HG03060 (cell line): ENCODE measurements at regions not wholly inside any gene's neighbourhood (a gene's known extent, or its start where the extent isn't known, plus 50 kb on each side); places are given as distances from the start of the nearest gene placed in this dataset.
"Not testable (repeated sequence)": the region's sequence is repeated elsewhere in the genome, so short reads cannot be mapped to it uniquely, and the experiment has no call there.

Experiments
- ATAC-seq: cut with Tn5 transposase; IDR thresholded peaks from one replicate; pipeline ENCODE4 v1.9.1; 2021; ENCODE audit warnings: low read depth, moderate number of reproducible peaks; ENCODE audit not compliant: unreplicated experiment

DNA sequence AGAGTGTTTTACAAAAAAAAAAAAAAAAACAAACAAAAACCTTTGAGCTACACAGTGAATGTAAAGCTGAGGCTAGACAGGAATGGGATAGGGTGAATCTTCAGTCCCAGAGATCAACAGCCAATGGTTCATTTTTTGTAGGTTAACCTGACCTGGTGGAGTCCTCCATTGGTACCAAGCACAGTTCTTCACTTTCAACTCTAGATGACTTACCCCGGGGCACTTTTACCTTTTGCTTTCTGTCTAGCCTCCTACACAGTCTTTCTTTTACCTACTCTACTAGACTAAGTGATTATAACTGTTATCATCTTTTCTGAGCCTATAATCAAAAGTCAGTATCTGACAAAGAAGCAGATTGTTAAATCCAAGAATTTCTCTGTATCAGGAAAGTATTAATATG lies 50.9 kb downstream of the ANXA2R start:
- no peak for ATAC-seq

DNA sequence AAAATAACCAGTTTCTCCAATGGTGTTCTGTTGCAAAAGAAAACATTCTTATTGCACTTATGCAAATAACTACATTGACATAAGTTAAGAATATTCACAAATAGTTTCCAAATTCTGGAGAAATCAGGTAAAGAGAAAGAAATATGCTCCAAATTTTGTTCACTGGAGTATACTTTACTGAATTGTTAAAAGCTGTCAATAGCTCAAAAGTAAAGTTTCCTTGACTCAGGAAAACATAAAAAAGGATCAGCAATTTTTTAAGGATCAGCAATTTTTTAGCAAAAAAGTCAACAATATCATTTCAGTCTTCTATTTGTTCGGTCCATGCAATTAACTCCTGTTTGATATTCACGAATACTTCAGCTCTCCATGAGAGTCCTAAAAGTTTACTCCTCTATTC lies 51.6 kb downstream of the ANXA2R start:
- ATAC-seq, result no peak

DNA sequence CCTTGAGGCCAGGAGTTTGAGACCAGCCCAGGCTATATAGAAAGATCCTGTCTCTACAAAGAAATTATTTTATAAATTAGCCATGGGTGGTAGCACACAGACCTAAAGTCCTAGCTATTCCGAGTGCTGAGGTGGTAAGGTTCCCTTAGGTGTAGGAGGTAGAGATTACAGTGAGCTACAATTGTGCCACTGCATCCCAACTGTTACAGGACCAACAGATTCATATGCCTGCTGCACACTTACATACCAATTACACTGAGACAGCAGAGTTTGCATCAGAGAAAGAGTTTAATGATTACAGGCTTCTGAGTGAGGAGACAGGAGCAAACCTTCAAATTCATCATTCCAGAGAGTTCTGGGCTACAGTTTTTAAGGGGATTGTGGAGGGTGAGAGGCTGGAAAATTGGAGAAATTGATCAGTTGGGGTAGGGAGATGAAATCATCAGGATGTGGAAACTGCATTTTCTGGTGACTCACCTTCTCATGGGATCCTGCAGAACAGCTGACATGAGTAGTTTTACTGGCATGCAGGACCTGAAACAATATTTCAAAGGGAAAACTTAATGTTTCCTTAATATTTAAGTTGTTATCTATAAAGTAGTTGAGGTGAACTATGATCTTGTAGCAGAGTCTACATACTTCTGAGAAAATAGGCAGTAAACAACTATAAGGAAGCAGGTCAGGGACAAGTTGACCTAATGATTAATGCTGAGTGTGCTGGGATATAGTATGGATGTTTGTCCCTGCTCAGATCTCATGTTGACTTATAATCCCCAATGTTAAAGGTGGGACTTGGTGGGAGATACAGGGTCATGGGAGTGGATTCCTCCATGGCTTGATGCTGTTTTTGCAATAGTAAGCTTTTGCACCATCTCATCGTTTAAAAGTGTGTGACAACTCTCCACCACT lies 54.7 kb downstream of the ANXA2R start:
- no peak for ATAC-seq

DNA sequence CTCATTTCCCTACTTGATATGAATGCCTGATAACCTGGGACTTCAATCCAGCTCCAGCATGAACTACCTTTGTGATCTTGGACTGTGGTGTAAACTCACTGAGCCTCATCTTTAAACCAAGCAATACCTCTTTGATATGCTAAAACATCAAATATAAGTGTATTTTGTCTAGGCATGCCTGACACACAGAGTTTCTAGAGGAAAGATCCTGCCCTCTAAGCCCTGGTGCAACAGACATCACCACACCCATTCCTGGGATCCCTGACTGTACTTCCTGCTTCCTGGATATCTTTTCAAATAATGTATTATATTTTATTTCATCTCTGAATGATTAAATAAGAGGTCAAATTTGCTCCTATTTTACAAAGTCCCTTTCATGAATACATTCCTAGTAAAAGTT lies 55.8 kb downstream of the ANXA2R start:
- no peak for ATAC-seq

DNA sequence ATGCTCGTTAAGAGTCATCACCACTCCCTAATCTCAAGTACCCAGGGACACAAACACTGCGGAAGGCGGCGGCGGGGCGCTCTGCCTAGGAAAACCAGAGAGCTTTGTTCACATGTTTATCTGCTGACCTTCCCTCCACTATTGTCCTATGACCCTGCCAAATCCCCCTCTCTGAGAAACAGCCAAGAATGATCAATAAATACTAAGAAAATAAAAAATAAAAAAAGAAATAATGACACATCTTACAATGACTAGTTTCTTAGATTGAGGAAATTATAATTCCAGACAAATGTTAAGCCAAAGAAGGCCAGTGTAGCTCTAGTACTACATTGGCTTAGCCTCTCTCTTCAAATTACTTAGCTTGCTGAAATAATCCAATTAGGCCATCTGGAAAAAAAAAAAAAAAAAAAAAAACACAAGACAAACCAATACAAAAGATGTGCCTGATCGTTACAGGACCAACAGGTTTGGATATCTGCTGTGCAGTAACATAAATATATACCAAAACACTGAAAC lies 58.0 kb downstream of the ANXA2R start:
- ATAC-seq, result no peak

DNA sequence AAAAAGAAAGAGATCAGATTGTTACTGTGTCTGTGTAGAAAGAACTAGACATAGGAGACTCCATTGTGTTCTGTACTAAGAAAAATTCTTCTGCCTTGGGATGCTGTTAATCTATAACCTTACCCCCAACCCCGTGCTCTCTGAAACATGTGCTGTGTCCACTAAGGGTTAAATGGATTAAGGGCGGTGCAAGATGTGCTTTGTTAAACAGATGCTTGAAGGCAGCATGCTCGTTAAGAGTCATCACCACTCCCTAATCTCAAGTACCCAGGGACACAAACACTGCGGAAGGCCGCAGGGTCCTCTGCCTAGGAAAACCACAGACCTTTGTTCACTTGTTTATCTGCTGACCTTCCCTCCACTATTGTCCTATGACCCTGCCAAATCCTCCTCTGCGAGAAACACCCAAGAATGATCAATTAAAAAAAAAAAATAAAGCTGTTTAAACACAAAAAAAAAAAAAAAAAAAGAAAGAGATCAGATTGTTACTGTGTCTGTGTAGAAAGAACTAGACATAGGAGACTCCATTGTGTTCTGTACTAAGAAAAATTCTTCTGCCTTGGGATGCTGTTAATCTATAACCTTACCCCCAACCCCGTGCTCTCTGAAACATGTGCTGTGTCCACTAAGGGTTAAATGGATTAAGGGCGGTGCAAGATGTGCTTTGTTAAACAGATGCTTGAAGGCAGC lies 58.6 kb downstream of the ANXA2R start:
- ATAC-seq, result not testable (repeated sequence)

DNA sequence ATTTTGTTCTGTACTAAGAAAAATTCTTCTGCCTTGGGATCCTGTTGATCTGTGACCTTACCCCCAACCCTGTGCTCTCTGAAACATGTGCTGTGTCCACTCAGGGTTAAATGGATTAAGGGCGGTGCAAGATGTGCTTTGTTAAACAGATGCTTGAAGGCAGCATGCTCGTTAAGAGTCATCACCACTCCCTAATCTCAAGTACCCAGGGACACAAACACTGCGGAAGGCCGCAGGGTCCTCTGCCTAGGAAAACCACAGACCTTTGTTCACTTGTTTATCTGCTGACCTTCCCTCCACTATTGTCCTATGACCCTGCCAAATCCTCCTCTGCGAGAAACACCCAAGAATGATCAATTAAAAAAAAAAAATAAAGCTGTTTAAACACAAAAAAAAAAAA lies 59.1 kb downstream of the ANXA2R start:
- not testable (repeated sequence) for ATAC-seq

DNA sequence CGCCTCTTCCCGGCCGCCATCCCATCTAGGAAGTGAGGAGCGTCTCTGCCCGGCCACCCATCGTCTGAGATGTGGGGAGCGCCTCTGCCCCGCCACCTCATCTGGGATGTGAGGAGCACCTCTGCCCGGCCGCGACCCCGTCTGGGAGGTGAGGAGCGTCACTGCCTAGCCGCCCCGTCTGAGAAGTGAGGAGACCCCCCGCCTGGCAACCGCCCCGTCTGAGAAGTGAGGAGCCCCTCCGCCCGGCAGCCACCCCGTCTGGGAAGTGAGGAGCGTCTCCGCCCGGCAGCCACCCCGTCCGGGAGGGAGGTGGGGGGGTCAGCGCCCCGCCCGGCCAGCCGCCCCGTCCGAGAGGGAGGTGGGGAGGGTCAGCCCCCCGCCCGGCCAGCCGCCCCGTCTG lies 59.7 kb downstream of the ANXA2R start:
- ATAC-seq, result not testable (repeated sequence)

DNA sequence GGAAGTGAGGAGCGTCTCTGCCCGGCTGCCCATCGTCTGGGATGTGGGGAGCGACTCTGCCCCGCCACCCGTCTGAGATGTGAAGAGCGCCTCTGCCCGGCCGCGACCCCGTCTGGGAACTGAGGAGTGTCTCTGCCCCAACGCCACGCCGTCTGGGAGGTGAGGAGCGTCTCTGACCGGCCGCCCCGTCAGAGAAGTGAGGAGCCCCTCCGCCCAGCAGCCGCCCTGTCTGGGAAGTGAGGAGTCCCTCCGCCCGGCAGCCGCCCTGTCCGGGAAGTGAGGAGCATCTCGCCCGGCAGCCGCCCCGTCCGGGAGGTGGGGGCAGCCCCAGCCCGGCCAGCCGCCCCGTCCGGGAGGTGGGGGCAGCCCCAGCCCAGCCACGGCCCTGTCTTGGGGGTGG lies 60.9 kb downstream of the ANXA2R start:
- not testable (repeated sequence) for ATAC-seq

DNA sequence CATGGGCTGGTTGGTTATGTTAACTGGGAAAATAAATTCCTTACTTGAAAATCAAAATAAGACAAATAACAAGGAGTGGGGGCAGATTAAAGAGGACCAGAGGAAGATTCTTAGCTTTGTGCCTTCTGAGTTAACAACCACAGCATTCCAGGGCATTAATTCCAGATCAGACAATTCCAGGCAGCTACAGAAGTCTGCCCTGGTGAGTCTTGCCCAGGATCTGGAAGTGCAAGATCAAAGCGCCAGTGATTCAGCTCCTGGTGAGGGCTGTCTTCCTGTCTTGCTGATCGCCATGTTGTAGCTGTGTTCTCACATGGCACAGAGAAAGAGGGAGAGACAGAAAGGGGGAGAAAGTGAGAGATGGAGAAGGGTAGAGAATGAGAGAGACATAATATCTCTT lies 65.6 kb downstream of the ANXA2R start:
- no peak for ATAC-seq

DNA sequence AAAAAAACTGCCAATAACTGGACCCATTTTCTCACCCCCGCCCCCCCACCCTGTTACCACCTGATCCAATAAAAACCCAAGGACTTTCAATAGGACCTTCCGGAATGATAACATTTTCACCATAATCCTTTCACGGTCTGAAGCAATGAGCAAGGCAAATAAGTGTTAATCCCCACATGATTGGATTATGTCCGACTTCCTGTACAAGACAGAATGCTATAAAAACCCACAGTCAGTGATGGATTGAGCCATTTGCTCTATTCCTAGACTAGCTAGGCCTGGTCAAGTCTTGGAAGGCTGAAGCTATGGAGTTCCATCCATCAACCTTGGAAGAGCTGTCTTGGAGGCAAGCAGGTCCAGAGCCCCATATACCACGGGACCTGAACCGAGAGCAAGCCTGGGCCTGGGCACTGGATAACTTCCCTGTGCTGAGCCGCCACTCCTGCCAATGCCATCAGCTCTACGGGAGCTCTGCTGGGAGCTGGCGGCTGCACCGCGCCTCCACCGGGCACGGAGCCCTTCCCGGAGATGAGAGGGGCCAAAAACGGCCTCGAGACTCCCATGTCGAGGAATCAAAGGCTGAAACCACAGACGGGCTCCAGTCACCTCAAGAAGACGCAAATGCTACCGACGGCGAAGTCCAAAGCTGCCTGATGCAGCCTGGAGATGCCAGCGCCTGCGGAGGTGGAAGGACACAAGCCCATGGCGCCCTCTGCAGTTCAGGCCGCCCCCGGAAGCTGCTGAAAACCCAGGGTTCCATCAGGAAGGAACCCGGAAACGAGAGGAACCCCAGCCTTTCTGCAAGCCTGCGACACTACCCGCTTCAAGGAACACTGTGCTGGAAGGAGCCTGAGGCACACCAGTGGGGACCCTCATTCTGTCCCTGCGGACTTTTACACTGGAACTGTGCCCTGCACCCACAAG lies 69.2 kb downstream of the ANXA2R start:
- ATAC-seq, result no peak

DNA sequence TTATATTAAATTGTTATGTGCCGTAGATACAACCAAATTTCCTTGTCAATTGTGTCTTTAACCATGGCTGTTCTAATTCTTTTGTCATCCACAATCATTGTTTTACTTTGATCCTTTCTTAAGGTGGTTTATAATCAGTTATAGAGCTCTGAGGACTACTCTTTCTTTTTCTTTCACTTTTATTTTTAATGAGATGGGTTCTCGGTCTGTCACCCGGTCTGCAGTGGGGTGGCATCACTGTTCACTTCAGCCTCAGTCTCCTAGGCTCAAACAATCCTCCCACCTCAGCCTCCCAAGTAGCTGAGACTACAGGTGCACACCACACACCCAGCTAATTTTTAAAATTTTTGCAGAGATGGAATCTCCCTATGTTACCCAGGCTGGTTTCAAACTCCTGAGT lies 74.2 kb downstream of the ANXA2R start:
- ATAC-seq, result no peak

DNA sequence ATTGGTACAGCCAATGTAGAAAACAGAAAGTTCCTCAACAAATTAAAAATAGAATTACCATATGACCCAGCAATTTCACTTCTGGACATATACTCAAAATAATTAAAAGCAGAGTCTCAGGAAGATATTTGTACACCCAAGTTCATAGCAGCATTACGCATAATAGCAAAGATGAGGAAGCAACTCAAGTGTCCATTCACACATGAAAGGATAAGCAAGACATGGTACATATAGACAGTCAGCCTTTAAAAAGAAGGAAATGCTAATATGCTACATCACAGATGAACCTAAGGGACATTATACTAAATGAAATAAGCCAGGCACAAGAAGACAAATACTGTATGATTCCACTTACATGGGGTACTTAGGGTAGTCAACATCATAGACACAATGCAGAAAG lies 76.7 kb downstream of the ANXA2R start:
- no peak for ATAC-seq

DNA sequence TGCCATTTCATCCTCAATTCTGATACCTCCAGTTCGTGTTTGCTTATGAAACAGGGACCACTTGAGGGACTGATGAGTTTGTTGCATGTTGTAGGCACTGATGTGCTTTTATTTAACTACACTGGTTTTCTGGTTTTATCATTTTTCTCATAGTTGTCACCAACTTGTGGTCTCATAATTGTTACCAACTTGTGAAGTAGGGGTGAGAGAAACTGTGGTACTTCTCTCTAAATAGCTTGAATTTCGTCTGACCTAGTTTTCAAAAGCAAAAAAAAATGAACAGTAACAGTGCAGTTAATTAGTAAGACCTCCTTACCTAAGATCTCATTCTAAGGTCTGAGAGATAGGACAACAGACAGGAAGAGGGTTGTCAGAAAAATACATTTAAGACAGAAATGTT lies 78.0 kb downstream of the ANXA2R start:
- ATAC-seq, result no peak

DNA sequence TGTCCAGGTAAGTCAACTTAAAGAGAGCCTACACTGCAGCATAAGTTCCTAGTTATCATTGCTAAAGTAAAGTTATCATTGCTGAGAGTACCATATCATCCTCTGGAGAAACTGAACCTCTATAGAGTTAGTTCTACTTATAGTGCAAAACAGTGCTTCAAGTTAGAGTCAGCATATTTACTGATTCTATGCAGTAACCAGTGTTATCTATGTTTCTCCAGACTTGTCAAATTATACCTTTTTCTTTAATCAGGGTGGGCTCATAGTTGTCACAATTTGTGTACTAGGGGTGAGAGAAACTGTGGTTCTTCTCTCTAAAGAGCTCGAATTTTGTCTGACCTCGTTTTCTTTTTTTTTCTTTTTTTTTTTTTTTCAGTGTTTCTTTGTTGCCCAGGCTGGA lies 79.6 kb downstream of the ANXA2R start:
- ATAC-seq, result no peak

DNA sequence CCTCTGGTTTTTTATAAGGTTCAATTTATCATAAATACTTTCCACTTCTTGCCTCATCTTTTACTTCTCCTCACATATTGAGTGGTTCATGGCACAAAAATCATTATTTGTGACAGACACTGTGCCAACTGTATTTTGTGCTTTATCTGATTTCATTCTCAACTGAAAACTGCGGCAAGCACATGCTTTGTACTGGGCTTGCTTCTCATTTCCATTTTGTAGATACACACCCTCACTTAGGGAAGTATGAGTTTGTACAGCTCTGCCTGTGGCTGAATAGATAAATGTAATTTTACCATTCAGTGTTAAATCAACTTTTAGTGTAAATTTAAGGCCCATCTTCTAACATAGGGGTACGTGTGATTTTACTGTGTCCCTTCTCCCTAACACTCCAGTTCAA lies 83.6 kb downstream of the ANXA2R start:
- no peak for ATAC-seq

DNA sequence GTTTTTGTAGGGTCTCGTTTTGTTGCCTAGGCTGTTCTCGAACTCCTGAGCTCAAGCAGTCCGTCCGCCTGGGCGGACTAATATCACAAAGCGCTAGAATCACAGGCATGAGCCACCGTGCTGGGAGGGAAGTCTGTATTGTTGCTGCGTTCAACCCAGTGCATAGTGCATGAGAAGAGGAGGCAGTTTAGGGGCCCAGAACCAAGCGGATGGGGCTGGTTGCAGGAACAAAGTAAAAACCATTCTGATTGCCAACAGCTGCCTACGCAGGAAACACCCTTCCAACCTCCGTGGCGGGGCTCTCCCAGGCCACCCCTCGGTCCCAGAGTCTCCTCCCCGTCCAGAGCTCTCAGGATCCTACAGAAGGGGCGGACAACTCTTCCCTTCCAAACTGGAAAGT lies 87.1 kb downstream of the ANXA2R start:
- ATAC-seq, result no peak

DNA sequence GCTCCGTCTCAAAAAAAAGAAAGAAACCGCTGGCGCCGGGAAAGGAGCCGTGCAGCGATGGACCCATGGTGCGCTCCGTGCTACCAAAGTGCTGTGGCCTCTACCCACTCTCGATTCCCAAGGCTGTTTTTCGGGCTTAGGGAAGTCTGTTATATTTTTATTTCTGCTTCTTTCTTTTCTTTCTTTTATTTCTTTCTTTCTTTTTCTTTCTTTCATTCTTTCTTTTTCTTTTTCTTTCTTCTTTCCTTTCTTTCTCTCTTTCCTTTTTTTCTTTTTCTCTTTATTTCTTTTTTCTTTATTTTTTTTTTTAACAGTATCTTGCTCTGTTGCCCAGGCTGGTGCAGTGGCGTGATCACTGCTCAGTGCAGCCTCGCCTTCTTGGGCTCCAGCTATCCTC lies 87.5 kb downstream of the ANXA2R start:
- no peak for ATAC-seq

DNA sequence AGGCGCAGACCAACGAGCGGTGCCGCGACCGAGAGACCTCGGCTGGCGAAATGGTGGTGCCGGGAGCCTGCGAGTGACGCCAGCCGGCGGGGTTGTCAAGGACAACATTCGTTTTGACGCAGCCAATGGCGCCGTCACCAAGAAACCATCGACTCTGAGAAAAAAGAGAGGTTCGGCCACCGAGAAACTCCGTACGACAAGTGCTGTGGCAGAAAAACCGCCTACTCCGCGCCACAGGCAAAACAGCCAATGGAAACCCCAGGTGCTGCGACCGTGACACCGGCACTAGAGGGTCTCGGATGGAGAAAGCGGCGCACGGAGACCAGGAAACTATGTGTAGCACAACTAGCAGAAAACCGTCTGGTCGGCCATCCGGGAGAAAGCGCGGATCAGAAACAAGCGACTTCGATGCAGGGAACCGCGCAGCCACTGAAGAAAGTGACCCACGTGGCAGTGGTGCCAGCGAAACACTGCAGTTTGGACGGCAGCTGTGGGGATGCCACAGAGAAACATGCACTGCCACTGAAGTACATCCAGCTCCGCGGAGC lies 88.8 kb downstream of the ANXA2R start:
- ATAC-seq, result no peak
